Adrenal gland (tissue), 5 donors: ENCODE measurements at regions not wholly inside any gene's neighbourhood (a gene's known extent, or its start where the extent isn't known, plus 50 kb on each side); places are given as distances from the start of the nearest gene placed in this dataset.

Source experiments
- POLR2A ChIP-seq, 2 donors: fragments of 450-650 bp; IDR thresholded peaks; one replicate each; pipeline ENCODE4 v1.6.1; 2017; ENCODE audit warnings: antibody characterized with exemption in 2 of 2, mild to moderate bottlenecking in 2 of 2, moderate library complexity in 1 of 2
- TF ChIP-seq, protein P1 (sequence below), 6 experiments: fragments of 450-650 bp in 4 of 6; fragments of 200-600 bp in 2 of 6; sonication (generic) in 1 of 6; IDR thresholded peaks; 1 replicate in 5 of 6; 2 replicates in 1 of 6; pipeline versions ENCODE4 v1.5.1 to v1.8.0; 2016 to 2021; ENCODE audit warnings: antibody characterized with exemption in 6 of 6, mild to moderate bottlenecking in 2 of 6, moderate library complexity in 1 of 6
- donor health status: DM: no; HTN: no; CAD: no.

DNA sequence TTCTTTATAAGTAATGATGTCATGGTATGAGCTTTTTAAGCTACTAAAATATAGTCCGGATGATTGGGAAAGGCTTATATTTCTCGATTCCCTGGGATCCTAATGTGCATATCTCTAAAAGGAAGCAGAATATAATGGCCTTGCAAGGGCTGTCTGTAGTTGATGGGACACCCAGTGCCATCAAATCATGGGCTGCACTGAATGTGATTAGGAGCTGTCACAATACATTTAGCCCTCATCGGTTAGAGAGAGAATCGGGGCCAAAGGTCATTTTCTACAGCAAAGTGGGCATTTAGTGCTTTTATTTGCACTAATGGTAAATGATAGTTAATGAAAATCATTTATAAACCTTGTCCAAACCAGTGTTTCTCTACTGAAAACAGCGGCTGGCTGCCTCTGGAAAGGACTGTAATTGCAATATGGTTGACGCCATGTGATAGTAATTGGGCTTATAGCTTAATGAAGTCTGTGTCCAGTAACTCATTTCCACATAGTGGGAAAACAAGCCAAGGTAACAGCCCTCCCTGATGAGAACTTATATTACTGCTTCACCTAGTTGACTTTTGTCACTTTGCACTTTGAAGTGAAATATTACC, 265.0 kb upstream of the AZI2 start:
- no peak for TF ChIP-seq POLR2A (IDR thresholded peaks at IDR 0.05)
- TF ChIP-seq, protein P1, sequence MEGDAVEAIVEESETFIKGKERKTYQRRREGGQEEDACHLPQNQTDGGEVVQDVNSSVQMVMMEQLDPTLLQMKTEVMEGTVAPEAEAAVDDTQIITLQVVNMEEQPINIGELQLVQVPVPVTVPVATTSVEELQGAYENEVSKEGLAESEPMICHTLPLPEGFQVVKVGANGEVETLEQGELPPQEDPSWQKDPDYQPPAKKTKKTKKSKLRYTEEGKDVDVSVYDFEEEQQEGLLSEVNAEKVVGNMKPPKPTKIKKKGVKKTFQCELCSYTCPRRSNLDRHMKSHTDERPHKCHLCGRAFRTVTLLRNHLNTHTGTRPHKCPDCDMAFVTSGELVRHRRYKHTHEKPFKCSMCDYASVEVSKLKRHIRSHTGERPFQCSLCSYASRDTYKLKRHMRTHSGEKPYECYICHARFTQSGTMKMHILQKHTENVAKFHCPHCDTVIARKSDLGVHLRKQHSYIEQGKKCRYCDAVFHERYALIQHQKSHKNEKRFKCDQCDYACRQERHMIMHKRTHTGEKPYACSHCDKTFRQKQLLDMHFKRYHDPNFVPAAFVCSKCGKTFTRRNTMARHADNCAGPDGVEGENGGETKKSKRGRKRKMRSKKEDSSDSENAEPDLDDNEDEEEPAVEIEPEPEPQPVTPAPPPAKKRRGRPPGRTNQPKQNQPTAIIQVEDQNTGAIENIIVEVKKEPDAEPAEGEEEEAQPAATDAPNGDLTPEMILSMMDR (IDR thresholded peaks at IDR 0.05) = no peak
